Stimulated activated CD8-positive, alpha-beta memory T cell treated with anti-CD3 and anti-CD28 coated beads, Interleukin-4, amount 100 ng/mL, for 48 hours (primary cell): ENCODE measurements at regions not wholly inside any gene's neighbourhood (a gene's known extent, or its start where the extent isn't known, plus 50 kb on each side); places are given as distances from the start of the nearest gene placed in this dataset.
"Not testable (repeated sequence)": the region's sequence is repeated elsewhere in the genome, so short reads cannot be mapped to it uniquely, and the experiment has no call there.

Experiments
- DNase-seq: peaks from one replicate; pipeline ENCODE4 v3.0.0-alpha.2; 2020

DNA sequence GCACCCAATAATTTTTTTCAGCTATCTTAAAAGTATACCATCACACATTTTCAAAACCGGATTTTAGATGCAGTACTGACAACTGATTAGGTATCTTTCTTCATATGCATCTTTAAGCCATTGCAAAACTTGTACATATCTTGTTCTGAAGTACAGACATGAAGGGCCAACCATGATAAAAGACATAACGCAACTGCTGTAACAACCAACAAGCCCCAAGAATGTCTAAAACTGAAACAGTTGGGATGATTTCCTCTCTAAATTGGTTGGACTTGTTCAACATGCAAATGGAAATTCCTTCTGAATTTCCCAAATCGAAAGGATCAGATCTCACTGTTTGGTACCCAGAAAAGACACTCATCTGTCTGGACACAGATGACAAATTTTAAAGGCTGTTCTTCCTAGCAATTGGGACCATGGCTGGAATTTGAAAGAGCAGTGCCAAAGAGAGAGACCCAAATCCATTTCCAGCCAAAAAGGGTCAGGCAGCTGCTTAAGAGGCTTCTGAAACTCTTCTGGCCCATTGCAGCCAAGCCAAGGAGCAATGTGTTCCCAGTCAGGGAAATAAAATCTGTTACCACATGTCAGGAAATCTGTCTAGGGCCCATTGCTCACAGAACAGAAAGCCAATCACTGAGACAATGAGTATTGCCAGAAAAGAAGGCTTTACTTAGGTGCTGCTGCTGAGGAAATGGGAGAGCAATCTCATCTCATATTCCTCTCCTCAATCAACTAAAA is 1122.4 kb upstream of the USP15 start:
- DNase-seq = no peak

DNA sequence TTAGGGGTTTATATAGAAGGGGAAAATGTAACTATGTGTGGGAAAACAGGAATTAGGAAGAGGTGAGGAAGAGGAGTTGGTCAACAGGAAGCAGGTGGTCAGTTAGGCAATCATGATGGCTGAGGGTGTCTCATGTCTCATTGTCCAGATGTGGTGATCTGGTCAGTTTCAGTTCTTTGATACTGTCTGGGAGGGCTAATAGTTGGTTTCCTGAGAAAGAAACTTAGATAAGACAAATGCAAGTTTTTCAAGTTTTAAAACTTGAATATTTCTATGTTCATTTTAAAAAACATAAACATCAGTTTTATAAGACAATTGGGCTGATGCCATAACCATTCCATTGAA is 1121.8 kb upstream of the USP15 start:
- DNase-seq = no peak

DNA sequence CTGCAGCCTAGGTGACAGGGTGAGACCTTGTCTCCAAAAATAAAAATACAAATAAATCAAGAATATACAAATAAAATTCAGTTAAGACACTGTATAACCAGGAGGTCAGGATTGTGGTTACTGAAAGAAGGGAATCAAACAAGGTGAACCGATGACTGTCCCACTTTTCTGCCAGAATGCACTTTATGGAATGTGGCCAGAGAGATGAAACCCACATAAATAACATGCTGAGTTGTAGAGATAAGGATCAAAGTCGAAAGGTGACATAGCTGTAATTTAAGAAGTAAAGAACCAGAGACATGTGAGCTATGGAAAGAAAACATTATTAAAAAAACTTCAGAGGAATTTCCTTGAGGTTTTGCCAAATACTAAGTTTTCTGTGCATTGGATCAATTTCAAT is 1098.2 kb upstream of the USP15 start:
- DNase-seq = no peak

DNA sequence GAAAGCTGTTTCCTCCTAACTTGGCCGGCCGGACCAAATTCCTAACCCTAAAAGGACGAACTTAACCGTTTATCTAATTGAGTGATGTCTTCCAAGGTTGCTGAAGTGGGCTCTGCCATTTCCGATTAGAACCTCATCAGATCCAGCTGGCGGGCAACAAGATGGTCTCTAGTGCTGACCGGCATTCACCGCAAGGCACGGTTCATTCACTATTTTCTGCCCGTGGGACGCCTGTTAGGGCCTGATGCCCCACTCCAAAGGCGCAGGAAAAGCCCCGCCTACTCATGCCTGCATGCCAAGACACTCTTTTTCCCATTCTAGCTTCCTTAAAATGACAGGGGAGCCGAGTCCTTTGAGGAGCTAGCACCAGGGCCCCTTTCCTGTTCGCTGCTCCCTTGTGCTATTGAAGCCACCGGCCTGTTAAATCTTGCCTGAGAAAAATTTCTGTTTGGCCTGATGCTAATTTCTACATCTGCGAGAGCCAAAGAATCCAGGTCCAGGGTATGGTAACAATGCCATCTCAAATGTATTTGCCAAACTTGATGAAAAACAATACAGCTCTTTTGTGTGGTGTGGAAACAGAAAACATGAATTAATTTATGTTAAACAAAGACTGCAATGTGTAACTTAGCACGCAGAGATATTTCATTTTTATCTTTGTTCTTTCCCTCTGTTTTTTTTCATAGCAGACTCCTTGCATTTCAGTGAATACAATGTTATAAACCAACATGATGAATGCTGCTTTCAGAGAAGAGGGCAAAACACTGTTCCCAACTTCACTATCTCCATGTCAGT is 1071.2 kb upstream of the USP15 start:
- no peak for DNase-seq

DNA sequence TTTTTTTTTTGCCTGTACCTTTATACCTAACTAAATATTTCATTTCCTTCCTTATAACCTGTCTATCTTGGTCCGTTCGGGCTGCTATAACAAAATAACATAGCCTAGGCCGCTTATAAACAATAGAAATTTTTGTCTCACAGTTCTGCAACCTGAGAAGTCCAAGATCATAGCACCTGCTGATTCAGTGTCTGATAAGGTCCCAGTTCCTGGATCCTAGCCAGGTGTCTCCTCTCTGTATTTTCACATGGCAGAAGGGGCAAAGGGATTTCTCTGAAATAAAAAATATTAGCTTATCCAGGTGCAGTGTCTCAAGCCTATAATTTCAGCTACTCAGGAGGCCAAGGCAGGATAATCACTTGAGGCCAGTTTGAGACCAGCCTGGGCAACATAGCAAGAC is 1046.6 kb upstream of the USP15 start:
- no peak for DNase-seq

DNA sequence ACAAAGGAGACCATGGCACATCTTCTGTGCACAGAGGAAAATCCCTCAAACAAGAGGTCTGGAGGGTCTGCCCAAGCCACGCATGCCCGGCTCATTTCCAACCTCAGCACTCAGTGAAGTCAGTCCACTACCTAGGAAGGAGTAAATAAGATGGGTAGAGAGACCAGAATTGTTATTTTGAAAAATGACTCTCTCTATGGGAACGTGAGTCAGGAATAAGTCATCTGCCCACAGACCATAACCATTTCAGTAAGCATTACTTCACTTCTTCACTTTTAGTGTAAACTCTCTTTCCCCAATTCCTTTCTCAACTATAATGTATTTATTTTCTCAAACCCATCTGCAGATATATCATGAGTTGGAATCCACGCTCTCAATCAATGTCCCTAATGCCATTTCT is 1039.9 kb upstream of the USP15 start:
- DNase-seq = no peak

DNA sequence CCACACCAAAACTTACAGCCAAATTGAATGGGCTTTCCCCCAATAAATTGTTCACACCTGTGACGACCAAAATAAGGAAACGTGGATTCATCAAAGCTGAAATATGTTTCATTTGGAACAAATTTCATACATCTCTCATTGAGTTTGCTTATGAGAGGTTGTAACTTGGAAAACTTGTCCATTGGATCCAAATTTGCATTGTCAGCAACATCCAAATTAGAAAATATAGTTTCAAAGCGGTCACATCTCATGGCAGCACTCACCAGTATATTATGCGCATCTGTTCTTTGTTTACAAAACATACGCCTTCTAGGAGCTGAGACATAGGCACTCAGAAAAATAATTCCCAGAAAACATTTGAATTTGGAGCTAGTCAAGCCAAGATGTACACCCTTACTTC is 1028.2 kb upstream of the USP15 start:
- no peak for DNase-seq

DNA sequence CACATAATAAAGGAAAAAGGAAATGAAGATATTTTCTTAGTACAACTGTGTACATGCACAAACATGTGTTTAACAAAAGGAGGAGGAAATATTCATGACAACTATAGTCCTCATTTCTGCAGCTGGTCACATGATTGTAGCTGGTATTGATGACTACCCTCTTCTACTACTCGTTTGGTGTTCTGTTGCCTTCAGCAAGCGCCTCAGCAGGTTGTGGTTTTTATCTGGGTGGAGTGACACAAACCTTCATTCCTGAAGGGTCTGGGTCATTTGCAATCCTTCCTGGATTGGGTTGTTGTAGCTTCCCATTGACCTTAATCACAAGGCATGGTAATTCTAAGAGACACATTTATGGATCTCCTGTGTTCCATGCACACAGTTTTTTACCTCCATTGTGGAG is 1009.9 kb upstream of the USP15 start:
- DNase-seq = no peak

DNA sequence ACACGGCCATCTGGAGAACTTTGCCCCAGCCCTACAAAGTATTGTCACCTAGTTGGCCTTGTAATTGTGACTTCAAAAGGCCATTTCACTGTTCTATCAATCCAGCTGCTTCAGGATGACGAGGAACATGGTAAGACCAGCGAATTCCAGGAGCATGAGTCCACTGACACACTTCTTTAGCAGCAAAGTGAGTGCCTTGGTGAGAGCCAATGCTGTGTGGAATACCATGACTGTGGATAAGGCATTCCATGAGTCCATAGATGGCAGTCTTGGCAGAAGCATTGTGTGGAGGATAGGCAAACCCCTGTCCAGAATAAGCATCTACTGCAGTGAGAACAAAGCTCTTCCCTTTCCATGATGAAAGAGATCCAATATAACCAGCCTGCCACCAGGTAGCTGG is 1009.1 kb upstream of the USP15 start:
- DNase-seq = no peak

DNA sequence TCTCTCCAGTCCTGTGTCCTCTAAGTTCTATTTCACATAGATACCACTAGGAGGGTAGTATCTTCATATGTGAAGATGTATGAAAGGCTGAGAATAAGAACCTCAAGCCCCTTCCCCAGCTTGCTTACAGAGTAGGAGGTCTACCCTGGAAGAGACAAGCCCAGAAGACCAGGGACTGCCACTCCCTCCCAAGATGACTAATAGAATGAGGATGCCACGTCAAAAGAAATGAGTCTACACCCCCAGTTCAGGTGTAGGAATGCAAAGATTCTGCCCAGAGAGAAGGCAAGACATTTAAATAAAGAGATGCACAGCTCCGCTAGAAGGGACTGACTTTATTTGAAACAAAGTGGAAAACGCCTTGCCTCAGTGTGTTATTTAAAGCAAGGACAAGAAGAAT is 1006.0 kb upstream of the USP15 start:
- DNase-seq = no peak

DNA sequence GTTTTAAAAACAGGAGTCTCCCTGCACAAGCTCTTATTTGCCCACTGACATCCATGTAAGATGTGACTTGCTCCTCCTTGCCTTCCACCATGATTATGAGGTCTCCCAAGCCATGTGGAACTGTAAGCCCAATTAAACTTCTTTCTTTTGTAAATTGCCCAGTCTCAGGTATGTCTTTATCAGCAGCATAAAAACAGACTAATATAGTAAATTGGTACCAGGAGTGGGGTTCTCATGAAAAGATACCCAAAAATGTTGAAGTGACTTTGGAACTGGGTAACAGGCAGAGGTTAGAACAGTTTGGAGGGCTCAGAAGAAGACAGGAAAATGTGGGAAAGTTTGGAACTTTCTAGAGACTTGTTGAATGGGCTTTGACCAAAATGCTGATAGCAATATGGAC is 995.9 kb upstream of the USP15 start:
- not testable (repeated sequence) for DNase-seq

DNA sequence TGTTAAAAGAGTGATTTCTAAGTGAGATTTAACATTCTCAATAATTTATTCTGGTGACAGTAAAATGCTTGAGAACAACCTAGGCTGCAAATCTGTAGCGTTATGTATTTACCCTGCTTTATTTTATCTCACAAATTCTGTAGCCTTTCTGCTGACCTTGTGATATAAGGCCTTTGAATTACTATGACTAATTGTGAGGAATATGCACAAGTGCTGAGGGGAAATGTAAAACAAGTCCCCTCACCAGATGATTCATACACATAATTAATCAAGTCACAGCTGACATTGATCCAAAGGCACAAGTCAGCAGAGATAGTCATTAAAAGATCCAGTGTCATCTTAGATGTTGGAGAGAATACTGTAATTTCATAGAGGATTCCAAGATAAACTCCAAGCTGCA is 992.7 kb upstream of the USP15 start:
- DNase-seq = no peak

DNA sequence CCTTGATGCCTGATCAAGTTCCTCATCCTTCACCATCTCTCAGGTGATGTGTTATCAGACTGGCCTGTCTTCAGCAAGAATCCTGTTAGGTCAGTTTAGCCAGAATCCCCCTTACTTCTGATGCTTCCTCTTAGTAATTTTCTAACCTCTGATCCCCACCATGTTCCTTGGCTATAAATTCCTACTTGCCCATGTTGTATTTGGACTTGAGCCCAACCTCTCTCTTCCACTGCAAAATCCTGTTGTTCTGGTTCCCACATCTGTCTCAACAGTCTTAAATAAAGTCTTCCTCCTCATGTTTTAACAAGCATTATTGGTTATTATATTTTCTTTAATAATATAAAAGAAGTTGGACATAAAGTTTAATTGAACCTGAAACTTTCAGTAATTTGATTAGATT is 987.8 kb upstream of the USP15 start:
- no peak for DNase-seq

DNA sequence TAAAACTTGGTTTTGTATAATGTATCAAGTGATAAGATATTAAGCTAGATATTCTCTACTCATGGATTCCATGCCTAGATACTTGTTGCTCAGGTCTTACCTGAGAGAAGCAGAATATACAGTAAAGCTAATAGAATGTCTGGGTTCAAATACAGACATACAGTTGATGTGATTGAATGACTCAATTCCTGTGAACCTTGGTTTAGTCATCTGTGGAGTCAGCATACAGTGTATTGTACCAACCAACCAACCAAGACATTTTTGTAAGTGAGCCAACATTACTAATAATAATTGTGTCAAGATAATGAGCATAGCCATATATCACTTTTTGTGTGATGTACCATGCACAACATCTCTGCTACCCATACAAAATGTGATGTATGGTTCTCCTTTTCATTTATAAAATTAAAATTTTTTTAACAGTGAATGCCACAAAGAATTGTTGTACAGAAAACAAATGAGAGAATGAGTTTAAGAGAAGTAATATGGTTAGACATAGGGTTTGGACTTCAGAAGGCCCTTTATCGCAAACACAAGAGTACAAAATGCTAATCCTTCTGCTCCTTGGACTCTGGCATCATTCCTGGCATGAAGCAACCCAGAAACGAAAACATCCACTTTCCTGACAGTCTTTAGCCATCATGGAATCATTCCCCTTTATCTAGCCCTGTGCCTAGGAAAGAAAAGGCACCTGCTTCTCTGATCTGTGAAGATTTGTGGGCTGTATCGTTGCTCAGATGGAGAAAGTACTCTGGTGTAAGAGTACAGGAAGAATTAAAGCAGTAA is 977.2 kb upstream of the USP15 start:
- DNase-seq = no peak

DNA sequence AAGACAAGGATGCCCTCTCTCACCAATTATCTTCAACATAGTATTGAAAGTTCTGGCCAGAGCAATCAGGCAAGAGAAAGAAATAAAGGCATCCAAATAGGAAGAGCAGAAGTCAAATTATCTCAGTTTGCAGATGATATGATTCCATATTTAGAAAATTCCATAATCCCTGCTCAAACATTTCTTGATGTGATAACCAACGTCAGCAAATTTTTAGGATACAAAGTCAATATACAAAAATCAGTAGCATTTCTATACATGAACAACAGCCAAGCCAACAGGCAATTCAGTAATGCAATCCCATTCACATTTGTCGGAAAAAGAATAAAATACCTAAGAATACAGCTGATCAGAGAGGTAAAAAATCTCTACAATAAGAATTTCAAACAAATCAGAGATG is 969.7 kb upstream of the USP15 start:
- DNase-seq = no peak

DNA sequence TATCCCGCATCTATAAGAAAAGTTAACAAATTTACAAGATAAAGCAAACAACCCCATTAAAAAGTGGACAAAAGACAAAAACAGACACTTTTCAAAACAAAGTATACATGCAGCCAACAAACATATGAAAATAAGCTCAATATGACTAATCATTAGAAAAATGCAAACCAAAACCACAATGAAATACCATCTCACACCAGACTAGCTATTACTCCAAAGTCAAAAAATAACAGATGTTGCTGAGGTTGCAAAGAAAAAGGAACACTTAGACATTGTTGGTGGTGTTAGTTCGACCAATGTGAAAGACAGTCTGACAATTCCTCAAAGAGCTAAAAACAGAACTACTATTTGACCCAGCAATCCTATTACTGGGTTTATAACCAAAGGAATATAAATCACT is 968.6 kb upstream of the USP15 start:
- DNase-seq = no peak

DNA sequence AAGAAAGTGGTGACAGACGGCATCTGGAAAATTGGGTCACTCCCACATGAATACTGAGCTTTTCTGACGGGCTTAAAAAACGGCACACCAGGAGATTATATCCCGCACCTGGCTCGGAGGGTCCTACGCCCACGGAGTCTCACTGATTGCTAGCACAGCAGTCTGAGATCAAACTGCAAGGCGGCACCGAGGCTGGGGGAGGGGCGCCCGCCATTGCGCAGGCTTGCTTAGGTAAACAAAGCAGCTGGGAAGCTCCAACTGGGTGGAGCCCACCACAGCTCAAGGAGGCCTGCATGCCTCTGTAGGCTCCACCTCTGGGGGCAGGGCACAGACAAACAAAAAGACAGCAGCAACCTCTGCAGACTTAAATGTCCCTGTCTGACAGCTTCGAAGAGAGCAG is 966.2 kb upstream of the USP15 start:
- DNase-seq = not testable (repeated sequence)

DNA sequence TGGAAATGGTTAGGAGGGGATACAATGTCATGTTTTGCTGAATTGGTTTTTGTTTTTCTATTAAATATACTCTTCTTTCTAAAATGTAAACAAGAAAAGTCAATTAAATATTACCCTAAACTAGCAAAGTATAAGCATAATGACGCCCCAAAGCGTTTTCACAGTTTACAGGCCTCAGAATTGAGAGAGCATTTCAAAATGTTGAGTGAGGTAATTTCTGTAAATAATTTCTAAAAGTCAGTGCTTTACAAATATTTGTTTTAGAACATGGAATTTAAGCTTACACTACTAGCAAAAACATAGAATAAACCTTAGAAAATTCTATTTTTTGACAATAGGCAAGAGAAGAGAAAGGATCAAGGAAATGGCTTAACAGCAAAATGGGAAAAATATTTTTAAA is 958.4 kb upstream of the USP15 start:
- no peak for DNase-seq

DNA sequence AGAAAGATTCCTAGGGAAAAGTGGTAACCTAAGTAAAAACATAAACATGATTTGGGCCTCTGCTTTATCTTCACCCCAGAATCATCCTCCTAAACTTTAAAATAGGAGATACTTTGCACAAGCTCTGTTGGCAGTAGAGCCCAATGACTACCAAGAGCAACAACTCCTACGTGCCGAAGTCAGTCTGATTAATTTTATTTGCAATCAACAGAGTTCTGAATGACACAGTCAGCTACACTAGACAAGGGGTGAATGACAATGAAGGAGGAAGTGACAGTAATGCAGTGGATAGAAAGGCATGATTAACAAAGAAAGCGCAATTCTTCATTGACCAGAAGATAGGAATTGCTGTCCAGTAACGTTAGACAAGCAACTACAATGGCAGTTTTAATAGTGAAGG is 957.9 kb upstream of the USP15 start:
- DNase-seq = no peak

DNA sequence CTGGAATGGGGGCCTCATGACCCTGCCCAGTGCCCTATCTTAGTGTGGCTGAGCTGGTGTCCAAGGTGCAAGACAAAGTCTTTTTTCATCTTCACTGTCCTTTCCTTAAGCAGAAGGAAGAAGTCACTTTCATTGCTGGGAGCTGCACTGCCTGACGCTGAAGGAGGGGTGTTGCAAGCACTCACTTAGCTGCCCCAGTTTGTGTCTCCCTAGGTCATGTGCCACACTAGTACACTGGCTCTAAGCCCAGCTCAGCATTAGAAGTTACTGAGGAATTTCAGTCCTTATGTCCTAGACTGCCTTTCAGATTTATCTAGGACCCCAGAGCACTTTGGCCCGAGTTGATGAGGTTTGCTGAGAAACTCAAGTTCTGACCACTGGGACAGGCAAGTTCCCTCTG is 952.0 kb upstream of the USP15 start:
- no peak for DNase-seq

DNA sequence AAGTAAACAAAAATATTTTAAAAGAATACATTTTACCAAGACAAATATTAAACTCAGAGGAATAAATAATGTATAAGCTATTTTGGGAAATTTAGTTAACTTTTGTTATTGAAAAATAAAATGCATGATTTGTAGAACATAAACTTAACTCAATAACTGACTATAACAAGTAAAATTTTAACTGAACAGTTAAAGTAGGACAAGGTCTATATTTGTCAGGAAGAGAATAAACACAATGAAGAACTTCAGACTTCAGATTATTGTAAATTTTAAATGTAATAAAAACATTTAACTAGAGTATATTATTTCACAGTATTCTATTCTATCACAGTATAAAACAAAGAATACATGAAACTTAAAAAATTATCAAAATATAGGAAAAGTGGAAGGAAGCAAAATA is 948.8 kb upstream of the USP15 start:
- DNase-seq = no peak

DNA sequence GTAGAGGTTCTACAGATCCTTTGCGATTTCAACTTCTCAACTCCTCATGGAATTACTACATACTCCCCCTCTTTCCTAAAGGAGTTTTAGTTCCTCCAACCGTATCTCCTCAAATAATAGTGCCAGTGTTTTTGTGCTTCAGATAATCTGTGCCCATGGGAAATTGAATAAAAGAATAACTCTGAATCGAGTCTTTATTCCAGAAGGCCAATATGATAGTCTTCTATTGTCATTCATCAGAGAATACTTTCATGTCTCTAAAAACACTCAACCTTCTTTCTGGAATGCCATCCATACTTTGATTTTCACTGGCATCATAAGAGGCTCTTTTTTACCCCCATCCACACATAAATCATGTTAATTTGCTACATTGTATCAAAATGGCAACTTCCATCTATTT is 911.3 kb upstream of the USP15 start:
- no peak for DNase-seq

DNA sequence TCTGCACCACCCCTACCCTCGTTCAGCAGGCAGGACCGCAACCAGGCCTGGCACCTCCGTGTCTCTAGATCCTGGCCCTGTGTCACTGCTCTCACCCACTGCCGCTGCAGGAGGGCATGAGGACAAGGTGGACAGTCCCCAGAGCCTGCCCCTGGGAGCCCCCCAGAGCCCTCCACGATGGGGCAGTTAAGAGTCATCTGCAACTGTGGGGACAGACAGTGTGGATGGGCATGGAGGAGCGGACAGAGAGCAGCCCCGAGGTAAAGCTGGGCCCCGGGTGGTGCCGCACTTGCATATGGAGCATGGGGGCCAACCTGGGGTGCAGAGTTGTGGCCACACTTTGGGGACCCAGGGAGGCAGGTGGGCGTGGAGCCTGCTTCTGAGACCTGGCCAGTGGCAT is 905.1 kb upstream of the USP15 start:
- DNase-seq = no peak

DNA sequence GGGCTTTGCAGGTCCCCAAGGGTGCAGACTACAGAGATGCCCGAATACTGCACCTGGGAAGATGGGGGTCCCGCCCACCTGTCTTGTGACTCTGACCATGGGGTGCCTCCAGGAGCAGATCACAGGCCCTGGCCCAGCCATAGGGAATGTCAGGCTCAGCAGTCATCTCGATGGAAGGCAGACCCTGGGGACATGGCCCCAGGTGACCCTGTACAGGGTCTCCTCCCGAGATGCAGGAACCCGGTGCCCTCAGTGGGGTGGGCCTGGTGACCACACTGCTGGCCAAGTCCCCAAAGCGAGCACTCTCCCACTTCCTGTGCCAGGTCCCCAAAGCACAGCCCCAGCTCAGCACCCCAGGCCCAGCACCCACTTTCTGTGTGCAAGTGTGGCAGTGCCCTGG is 903.7 kb upstream of the USP15 start:
- no peak for DNase-seq
